ENCODE measurements at regions not wholly inside any gene's neighbourhood (a gene's known extent, or its start where the extent isn't known, plus 50 kb on each side); places are given as distances from the start of the nearest gene placed in this dataset.

DNA sequence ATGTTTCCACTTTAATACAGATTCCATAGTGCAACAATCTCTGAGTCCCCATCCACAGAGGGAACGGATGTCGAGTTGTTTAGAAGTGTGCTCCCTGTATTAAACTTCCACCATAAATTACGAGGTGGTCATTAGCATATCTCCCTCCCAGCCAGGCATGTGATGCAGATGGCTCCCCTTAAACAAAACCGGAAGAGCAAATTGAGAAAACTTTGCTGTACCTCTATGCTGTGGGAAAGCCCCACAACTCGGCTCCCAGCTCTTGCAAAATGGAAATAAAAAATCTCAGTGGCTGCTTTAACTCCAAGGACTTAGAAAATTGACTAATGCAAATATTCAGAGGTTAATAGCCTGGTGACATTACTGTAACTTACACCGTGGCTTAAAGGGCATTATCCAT, 290.9 kb downstream of the MAF start:
- WGBS, 2 donors = 56 to 66% methylated on average over 6 of the region's 6 CpGs
- TF ChIP-seq, protein P1, sequence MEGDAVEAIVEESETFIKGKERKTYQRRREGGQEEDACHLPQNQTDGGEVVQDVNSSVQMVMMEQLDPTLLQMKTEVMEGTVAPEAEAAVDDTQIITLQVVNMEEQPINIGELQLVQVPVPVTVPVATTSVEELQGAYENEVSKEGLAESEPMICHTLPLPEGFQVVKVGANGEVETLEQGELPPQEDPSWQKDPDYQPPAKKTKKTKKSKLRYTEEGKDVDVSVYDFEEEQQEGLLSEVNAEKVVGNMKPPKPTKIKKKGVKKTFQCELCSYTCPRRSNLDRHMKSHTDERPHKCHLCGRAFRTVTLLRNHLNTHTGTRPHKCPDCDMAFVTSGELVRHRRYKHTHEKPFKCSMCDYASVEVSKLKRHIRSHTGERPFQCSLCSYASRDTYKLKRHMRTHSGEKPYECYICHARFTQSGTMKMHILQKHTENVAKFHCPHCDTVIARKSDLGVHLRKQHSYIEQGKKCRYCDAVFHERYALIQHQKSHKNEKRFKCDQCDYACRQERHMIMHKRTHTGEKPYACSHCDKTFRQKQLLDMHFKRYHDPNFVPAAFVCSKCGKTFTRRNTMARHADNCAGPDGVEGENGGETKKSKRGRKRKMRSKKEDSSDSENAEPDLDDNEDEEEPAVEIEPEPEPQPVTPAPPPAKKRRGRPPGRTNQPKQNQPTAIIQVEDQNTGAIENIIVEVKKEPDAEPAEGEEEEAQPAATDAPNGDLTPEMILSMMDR (IDR thresholded peaks at IDR 0.05) = no peak
- TF ChIP-seq POLR2A (IDR thresholded peaks at IDR 0.05) (no peak), EP300 (IDR thresholded peaks at IDR 0.05) (no peak)
- DNase-seq (ENCODE audit: low spot score in 2 of 2) = no peak
- H3K27me3 ChIP-seq = no peaks in the 10 kb centered on the region
- H3K36me3 ChIP-seq = no peaks in the 10 kb centered on the region
- no peak overlapping the region for H3K4me3 ChIP-seq
- H3K9me3 ChIP-seq = no peaks in the 10 kb centered on the region
- no peak overlapping the region for H3K27ac ChIP-seq
- H3K4me1 ChIP-seq = no peaks in the 10 kb centered on the region

DNA sequence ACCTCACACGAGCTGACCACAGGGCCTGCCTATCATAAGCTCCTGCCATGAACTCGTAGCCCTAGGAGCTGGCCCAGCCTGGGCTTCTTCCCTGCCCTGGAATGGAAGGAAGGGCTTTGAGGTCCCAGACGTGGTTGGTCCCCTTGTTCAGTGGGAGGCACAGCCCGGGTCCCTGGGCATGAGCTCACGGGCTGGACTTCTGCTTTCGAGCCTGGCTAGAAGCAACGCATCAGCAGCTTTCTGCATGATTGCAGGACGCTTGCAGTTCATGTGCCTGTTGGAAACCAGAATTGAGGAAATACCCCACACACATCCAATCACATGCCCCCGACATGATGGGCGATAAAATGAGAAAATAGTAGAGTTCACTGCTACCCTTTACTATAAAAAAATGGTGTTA, 293.3 kb downstream of the MAF start:
- Histone ChIP-seq H3K4me1 (no peaks in the 10 kb centered on the region), H3K27ac (no peak overlapping the region), H3K27me3 (no peaks in the 10 kb centered on the region), H3K9me3 (no peaks in the 10 kb centered on the region), H3K36me3 (no peaks in the 10 kb centered on the region), H3K4me3 (no peak overlapping the region)
- TF ChIP-seq, protein P1 (IDR thresholded peaks at IDR 0.05) = no peak
- TF ChIP-seq POLR2A (IDR thresholded peaks at IDR 0.05) = no peak
- TF ChIP-seq EP300 (IDR thresholded peaks at IDR 0.05) = peak; percentile 13 to 72
- whole genome bisulfite sequencing, 2 donors = 81 to 93% methylated on average over 9 to 10 of the region's 10 CpGs
- peak in 1 of 2 donors; percentile 55 for DNase-seq (ENCODE audit: low spot score in 2 of 2)

DNA sequence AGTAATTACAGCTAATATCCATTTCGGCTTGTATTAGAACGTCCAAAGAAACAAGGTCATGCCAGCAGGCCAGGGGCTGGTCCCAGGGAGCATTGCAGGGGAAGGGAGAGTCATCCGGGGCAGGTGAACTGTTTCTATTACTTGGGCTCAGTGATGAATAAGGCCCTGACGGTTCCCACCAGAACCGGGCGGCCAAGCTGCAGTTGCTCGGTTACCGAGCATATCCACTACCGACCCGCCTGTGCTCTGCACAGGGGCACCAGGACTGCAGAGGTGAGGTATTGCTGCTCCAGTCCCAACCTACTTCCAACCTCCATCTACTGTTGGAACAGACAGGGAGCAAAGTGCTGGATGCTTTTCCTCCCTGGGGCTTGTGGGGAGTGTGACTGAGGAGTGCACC, 295.5 kb downstream of the MAF start:
- Histone ChIP-seq H3K27me3 (no peaks in the 10 kb centered on the region), H3K4me3 (no peak overlapping the region), H3K36me3 (no peaks in the 10 kb centered on the region), H3K9me3 (no peaks in the 10 kb centered on the region), H3K27ac (no peak overlapping the region), H3K4me1 (no peaks in the 10 kb centered on the region)
- TF ChIP-seq, protein P1 (IDR thresholded peaks at IDR 0.05) = no peak
- no peak for TF ChIP-seq POLR2A (IDR thresholded peaks at IDR 0.05)
- no peak for TF ChIP-seq EP300 (IDR thresholded peaks at IDR 0.05)
- DNase-seq (ENCODE audit: low spot score in 2 of 2) = no peak
- WGBS, 2 donors = 84% methylated on average over 9 to 10 of the region's 10 CpGs

DNA sequence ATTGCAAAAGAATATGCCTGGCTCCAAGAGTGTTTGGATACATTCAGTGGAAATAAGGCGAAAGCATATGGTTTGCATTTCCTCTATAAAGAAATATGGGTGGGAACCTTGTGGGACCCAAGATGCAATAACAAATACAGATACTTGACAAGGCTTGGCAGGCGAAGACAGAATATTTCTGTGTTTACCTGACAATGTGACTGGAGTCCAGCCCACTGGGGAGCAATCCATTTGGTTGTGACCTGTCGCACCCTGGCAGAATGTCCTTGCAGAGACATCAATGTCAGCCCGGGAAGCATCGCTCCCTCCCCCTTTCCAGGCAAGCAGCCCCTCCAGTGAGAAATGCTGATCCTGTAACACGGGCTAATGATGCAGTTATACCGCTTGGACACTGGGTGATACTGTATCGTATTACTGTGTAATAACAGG, 296.6 kb downstream of the MAF start:
- Histone ChIP-seq H3K36me3 (no peaks in the 10 kb centered on the region), H3K27me3 (no peaks in the 10 kb centered on the region), H3K9me3 (no peaks in the 10 kb centered on the region), H3K4me3 (no peak overlapping the region), H3K4me1 (no peaks in the 10 kb centered on the region), H3K27ac (no peak overlapping the region)
- TF ChIP-seq POLR2A (IDR thresholded peaks at IDR 0.05) = no peak
- TF ChIP-seq, protein P1 (IDR thresholded peaks at IDR 0.05) = no peak
- no peak for TF ChIP-seq EP300 (IDR thresholded peaks at IDR 0.05)
- DNase-seq (ENCODE audit: low spot score in 2 of 2) = no peak
- 63 to 75% methylated on average over 8 of the region's 8 CpGs for WGBS, 2 donors

DNA sequence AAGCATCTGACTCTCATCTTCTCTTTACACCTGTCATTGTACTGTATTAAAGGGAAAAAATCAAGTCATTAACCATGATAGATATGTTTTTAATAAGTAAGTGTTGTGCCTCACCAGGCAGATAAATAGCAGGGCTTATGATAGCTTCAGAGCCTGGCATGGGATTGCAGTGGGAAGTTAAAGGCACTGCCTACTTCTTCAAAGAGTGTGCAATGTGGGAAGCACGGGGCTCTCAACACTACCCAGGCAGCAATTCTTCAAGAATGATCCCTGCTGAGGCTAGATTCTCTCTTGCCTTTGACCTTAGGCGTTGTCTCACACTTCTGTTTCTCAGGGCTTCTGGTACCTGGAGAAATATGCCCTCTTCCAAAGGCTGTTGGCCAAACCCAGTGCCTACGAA, 297.3 kb downstream of the MAF start:
- DNase-seq (ENCODE audit: low spot score in 2 of 2) = no peak
- Histone ChIP-seq H3K36me3 (no peaks in the 10 kb centered on the region), H3K27ac (no peak overlapping the region), H3K27me3 (no peaks in the 10 kb centered on the region), H3K9me3 (no peaks in the 10 kb centered on the region), H3K4me1 (no peaks in the 10 kb centered on the region), H3K4me3 (no peak overlapping the region)
- TF ChIP-seq, protein P1 (IDR thresholded peaks at IDR 0.05) = no peak
- TF ChIP-seq EP300 (IDR thresholded peaks at IDR 0.05) = no peak
- no peak for TF ChIP-seq POLR2A (IDR thresholded peaks at IDR 0.05)
- WGBS, 2 donors = 81 to 87% methylated on average over 3 of the region's 3 CpGs

All from tibial nerve (tissue), 4 donors.